GM19025 (cell line): ENCODE measurements at regions not wholly inside any gene's neighbourhood (a gene's known extent, or its start where the extent isn't known, plus 50 kb on each side); places are given as distances from the start of the nearest gene placed in this dataset.
"Not testable (repeated sequence)": the region's sequence is repeated elsewhere in the genome, so short reads cannot be mapped to it uniquely, and the experiment has no call there.

Experiments
- ATAC-seq: cut with Tn5 transposase; IDR thresholded peaks from one replicate; pipeline ENCODE4 v1.9.1; 2021; ENCODE audit warnings: mild to moderate bottlenecking, low read depth, moderate library complexity; ENCODE audit not compliant: unreplicated experiment

- ATAC-seq = no peak
These were observed 456.1 kb upstream of the GBE1 start for GRCh38 chr3:82217571-82217970.

- no peak for ATAC-seq
These were observed 446.7 kb upstream of the GBE1 start for GRCh38 chr3:82208002-82208710.

- no peak for ATAC-seq
These were observed 440.8 kb upstream of the GBE1 start for GRCh38 chr3:82202269-82202668.

- ATAC-seq = no peak
These were observed 439.9 kb upstream of the GBE1 start for GRCh38 chr3:82201316-82201715.

- no peak for ATAC-seq
These were observed 436.6 kb upstream of the GBE1 start for GRCh38 chr3:82198009-82198408.

GRCh38 chr3:82196645-82197044 is 435.2 kb upstream of the GBE1 start:
- ATAC-seq = no peak

- no peak for ATAC-seq
These were observed 433.4 kb upstream of the GBE1 start for GRCh38 chr3:82194870-82195269.

GRCh38 chr3:82186017-82186416 is 424.6 kb upstream of the GBE1 start:
- ATAC-seq = no peak

- no peak for ATAC-seq
These were observed 417.8 kb upstream of the GBE1 start for GRCh38 chr3:82179291-82179690.

- ATAC-seq = no peak
These were observed 416.8 kb upstream of the GBE1 start for GRCh38 chr3:82178291-82178690.

GRCh38 chr3:82177774-82178173 is 416.3 kb upstream of the GBE1 start:
- no peak for ATAC-seq

- ATAC-seq = no peak
These were observed 403.8 kb upstream of the GBE1 start for GRCh38 chr3:82165266-82165665.

- ATAC-seq = no peak
These were observed 402.6 kb upstream of the GBE1 start for GRCh38 chr3:82163907-82164520.

GRCh38 chr3:82157952-82158351 is 396.5 kb upstream of the GBE1 start:
- ATAC-seq = no peak

- not testable (repeated sequence) for ATAC-seq
These were observed 392.4 kb upstream of the GBE1 start for GRCh38 chr3:82153892-82154291.

GRCh38 chr3:82145742-82146141 is 384.3 kb upstream of the GBE1 start:
- ATAC-seq = no peak

- no peak for ATAC-seq
These were observed 383.4 kb upstream of the GBE1 start for GRCh38 chr3:82144811-82145210.

GRCh38 chr3:82143661-82144412 is 382.4 kb upstream of the GBE1 start:
- ATAC-seq = no peak

GRCh38 chr3:82141592-82141991 is 380.1 kb upstream of the GBE1 start:
- no peak for ATAC-seq

- ATAC-seq = no peak
These were observed 376.4 kb upstream of the GBE1 start for GRCh38 chr3:82137861-82138260.

GRCh38 chr3:82137050-82137449 is 375.6 kb upstream of the GBE1 start:
- no peak for ATAC-seq
